ENCODE measurements at regions not wholly inside any gene's neighbourhood (a gene's known extent, or its start where the extent isn't known, plus 50 kb on each side); places are given as distances from the start of the nearest gene placed in this dataset.

DNA sequence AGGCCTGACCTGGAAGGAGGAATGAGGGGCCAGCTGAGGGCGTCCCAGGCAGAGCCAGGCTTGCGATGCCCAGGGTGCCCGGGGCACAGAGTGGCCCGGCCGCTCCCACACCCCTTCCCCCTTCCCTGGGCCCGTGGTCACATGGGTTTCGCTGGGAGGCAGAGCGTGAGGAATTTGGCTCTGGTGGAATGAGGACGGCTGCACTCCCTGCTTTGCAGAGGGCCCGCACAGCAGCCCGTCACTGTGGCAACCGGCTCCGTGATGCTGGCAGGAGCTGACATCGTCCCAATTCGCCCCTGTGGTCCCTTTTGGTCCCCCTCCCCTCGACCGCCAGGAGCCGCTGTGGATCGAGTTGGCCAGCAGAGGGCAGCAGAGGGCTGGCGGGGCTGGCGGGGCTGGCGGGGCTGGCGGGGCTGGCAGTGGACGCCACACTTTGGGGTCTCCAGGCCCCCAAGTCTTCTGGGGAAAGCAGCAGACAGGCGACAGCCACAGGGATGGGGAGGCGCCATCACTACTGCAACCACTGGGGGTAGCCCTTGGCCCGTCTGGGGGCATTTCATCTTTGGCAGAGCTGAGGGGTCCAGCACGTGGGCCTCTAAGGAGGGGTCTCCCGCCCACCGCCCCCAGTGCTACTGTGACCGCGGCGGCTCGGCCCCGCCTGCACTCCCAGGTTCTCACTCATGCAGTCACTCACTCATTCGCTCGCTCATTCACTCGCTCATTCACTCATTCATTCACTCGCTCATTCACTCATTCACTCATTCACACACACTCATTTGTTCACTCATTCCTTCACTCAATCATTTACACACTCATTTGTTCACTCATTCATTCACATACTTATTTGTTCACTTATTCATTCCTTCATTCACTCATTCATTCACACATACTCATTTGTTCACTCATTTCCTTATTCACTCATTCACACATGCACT is 49.7 kb upstream of the BHLHE23 start (continued):
- 0 out of 4 replicates have a peak, but pooled peaks of 1 of the 2 experiments have one; percentile 24 for TF ChIP-seq TEAD1 (CRISPR knock-in tag; IDR thresholded peaks at IDR 0.05)
- TF ChIP-seq, protein P1, sequence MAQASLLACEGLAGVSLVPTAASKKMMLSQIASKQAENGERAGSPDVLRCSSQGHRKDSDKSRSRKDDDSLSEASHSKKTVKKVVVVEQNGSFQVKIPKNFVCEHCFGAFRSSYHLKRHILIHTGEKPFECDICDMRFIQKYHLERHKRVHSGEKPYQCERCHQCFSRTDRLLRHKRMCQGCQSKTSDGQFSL (CRISPR knock-in tag; IDR thresholded peaks at IDR 0.05), result no peak
- TF ChIP-seq, protein P1 (tag; IDR thresholded peaks at IDR 0.05), result no peak
- TF ChIP-seq SIN3B (IDR thresholded peaks at IDR 0.05; ENCODE audit: low read depth), result no peak
- TF ChIP-seq TSC22D4 (tag; IDR thresholded peaks at IDR 0.05), result 0 out of 2 replicates have a peak, but pooled peaks have one; percentile 48
- TF ChIP-seq, protein P2, sequence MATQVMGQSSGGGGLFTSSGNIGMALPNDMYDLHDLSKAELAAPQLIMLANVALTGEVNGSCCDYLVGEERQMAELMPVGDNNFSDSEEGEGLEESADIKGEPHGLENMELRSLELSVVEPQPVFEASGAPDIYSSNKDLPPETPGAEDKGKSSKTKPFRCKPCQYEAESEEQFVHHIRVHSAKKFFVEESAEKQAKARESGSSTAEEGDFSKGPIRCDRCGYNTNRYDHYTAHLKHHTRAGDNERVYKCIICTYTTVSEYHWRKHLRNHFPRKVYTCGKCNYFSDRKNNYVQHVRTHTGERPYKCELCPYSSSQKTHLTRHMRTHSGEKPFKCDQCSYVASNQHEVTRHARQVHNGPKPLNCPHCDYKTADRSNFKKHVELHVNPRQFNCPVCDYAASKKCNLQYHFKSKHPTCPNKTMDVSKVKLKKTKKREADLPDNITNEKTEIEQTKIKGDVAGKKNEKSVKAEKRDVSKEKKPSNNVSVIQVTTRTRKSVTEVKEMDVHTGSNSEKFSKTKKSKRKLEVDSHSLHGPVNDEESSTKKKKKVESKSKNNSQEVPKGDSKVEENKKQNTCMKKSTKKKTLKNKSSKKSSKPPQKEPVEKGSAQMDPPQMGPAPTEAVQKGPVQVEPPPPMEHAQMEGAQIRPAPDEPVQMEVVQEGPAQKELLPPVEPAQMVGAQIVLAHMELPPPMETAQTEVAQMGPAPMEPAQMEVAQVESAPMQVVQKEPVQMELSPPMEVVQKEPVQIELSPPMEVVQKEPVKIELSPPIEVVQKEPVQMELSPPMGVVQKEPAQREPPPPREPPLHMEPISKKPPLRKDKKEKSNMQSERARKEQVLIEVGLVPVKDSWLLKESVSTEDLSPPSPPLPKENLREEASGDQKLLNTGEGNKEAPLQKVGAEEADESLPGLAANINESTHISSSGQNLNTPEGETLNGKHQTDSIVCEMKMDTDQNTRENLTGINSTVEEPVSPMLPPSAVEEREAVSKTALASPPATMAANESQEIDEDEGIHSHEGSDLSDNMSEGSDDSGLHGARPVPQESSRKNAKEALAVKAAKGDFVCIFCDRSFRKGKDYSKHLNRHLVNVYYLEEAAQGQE (IDR thresholded peaks at IDR 0.05; ENCODE audit: borderline replicate concordance), result peak; percentile 44; the same call in 1 of the 2 replicates
- TF ChIP-seq, protein P2 (CRISPR knock-in tag; IDR thresholded peaks at IDR 0.05; ENCODE audit: low read depth), result no peak
- TF ChIP-seq, protein P3, sequence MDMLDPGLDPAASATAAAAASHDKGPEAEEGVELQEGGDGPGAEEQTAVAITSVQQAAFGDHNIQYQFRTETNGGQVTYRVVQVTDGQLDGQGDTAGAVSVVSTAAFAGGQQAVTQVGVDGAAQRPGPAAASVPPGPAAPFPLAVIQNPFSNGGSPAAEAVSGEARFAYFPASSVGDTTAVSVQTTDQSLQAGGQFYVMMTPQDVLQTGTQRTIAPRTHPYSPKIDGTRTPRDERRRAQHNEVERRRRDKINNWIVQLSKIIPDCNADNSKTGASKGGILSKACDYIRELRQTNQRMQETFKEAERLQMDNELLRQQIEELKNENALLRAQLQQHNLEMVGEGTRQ (CRISPR knock-in tag; IDR thresholded peaks at IDR 0.05), result peak; percentile 23; the same call in 1 of the 2 replicates
- TF ChIP-seq NBN (IDR thresholded peaks at IDR 0.05; ENCODE audit: low read depth), result 0 out of 2 replicates have a peak, but pooled peaks have one; percentile 31
- peak; percentile 12; the same call in 1 of the 2 replicates for TF ChIP-seq GATAD2A (IDR thresholded peaks at IDR 0.05)
- peak; percentile 51 to 64; a peak in 2 of 4 replicates for TF ChIP-seq KDM1A (IDR thresholded peaks at IDR 0.05)
- TF ChIP-seq MCM5 (IDR thresholded peaks at IDR 0.05; ENCODE audit: low read depth), result no peak
- TF ChIP-seq ZNF24 (IDR thresholded peaks at IDR 0.05), result peak; percentile 100
- peak; percentile 97 for TF ChIP-seq ZBTB7A (IDR thresholded peaks at IDR 0.05; ENCODE audit: borderline replicate concordance, control insufficient read depth, low read depth, low read length)
- TF ChIP-seq ZKSCAN1 (IDR thresholded peaks at IDR 0.05; ENCODE audit: low read depth, low read length), result no peak

All from K562 (cell line).